Panc1 (cell line): ENCODE measurements at regions not wholly inside any gene's neighbourhood (a gene's known extent, or its start where the extent isn't known, plus 50 kb on each side); places are given as distances from the start of the nearest gene placed in this dataset.

Source experiments
- ATAC-seq: fragments of 200-7000 bp; cut with Tn5 transposase; 2 replicates; pipeline ENCODE4 v1.9.1; 2020; ENCODE audit warnings: mild to moderate bottlenecking, moderate library complexity
- BruUV-seq: library from RNA; stranded (reverse); fragments of 400-500 nt; replicated peaks from 2 replicates; lab custom pipeline; 2021; lab: Mats Ljungman, UMichigan
- CTCF ChIA-PET: fragments of 300-600 bp; sonication (Branson Sonifier 250); formaldehyde crosslinking; loops from one replicate; lab custom pipeline; 2022; ENCODE audit warnings: antibody characterized with exemption; lab: Charles Lee
- POLR2A ChIA-PET: fragments of 300-600 bp; sonication (Branson Sonifier 250); formaldehyde crosslinking; loops from one replicate; lab custom pipeline; 2022; ENCODE audit warnings: antibody characterized with exemption; lab: Charles Lee
- DNase-seq: peaks from one replicate; pipeline ENCODE4 v3.0.0-alpha.2; 2010; ENCODE audit warnings: low read depth, low spot score
- H3K27ac ChIP-seq: 2 replicates; pipeline ENCODE4 v1.5.1; 2011; ENCODE audit warnings: mild to moderate bottlenecking, low read length, inconsistent platforms
- H3K27me3 ChIP-seq: fragments of 200-500 bp; sonication (Bioruptor generic); 2 replicates; pipeline ENCODE4 v1.6.0; 2014; ENCODE audit warnings: low read length, inconsistent platforms; ENCODE audit not compliant: control insufficient read depth, insufficient read depth
- H3K36me3 ChIP-seq: fragments of 200-500 bp; sonication (Bioruptor generic); 2 replicates; pipeline ENCODE4 v1.5.1; 2014; ENCODE audit warnings: inconsistent platforms, mild to moderate bottlenecking, low read length, moderate library complexity; ENCODE audit not compliant: control insufficient read depth, insufficient read depth
- H3K4me1 ChIP-seq: 2 replicates; pipeline ENCODE4 v1.5.1; 2011; ENCODE audit warnings: inconsistent platforms, mild to moderate bottlenecking, low read length, moderate library complexity; ENCODE audit not compliant: control insufficient read depth, insufficient read depth
- H3K4me3 ChIP-seq, 2 experiments: 2 replicates each; pipeline ENCODE4 v1.5.1; 2011 to 2012; ENCODE audit warnings: low read depth in 2 of 2, low read length in 2 of 2, mild to moderate bottlenecking in 2 of 2, inconsistent platforms in 1 of 2, moderate library complexity in 1 of 2
- H3K9me3 ChIP-seq: fragments of 200-500 bp; sonication (Bioruptor generic); 2 replicates; pipeline ENCODE4 v1.5.1; 2014; ENCODE audit warnings: low read depth, mild to moderate bottlenecking, inconsistent platforms, low read length, moderate library complexity; ENCODE audit not compliant: control insufficient read depth, insufficient read depth
- POLR2AphosphoS5 ChIP-seq: IDR thresholded peaks from 2 replicates; pipeline ENCODE4 v1.6.1; 2012; ENCODE audit warnings: mild to moderate bottlenecking, low read depth, low read length, moderate library complexity
- SIN3A ChIP-seq: IDR thresholded peaks from 2 replicates; pipeline ENCODE4 v1.6.1; 2012; ENCODE audit warnings: low read depth, mild to moderate bottlenecking, low read length, moderate library complexity, borderline replicate concordance; ENCODE audit not compliant: insufficient read depth
- TCF7L2 ChIP-seq: IDR thresholded peaks from 2 replicates; pipeline ENCODE4 v1.6.1; 2011; ENCODE audit warnings: mild to moderate bottlenecking, low read depth, low read length, inconsistent platforms
- in situ Hi-C: cut with HindIII; loops from 2 replicates; pipeline ENCODE4 v1.10.0; 2016; ENCODE audit warnings: low sequenced_read_pairs, low pct_unique_long_range_greater_than_20kb
- intact Hi-C: fragments of 100-400 bp; cut with micrococcal nuclease; formaldehyde crosslinking; loops from one replicate; pipeline ENCODE4 v1.10.0; 2022; ENCODE audit not compliant: unreplicated experiment
- TF ChIP-seq, protein P1 (sequence below): fragments of 450-650 bp; IDR thresholded peaks from 2 replicates; pipeline ENCODE4 v1.5.1; 2017; ENCODE audit warnings: mild to moderate bottlenecking
- TF ChIP-seq, protein P2 (sequence below), 2 experiments: IDR thresholded peaks; 2 replicates each; pipeline ENCODE4 v1.6.1; 2011 to 2012; ENCODE audit warnings: low read depth in 2 of 2, control low read depth in 1 of 2, low read length in 1 of 2, mild to moderate bottlenecking in 1 of 2, moderate library complexity in 1 of 2; ENCODE audit not compliant: insufficient read depth in 1 of 2

GRCh38 chrX:74234818-74235217, 69.2 kb upstream of the ZCCHC13 start:
- 0 out of 2 replicates have a peak overlapping the region, but pooled peaks have one; percentile 69 for H3K27ac ChIP-seq
- peaks cover 24% of the 10 kb centered on the region for H3K4me1 ChIP-seq
- CTCF ChIA-PET: no interaction called here
- DNase-seq: no peak
- no peaks in the 10 kb centered on the region for H3K27me3 ChIP-seq
- ATAC-seq: no peak
- TF ChIP-seq, protein P1, sequence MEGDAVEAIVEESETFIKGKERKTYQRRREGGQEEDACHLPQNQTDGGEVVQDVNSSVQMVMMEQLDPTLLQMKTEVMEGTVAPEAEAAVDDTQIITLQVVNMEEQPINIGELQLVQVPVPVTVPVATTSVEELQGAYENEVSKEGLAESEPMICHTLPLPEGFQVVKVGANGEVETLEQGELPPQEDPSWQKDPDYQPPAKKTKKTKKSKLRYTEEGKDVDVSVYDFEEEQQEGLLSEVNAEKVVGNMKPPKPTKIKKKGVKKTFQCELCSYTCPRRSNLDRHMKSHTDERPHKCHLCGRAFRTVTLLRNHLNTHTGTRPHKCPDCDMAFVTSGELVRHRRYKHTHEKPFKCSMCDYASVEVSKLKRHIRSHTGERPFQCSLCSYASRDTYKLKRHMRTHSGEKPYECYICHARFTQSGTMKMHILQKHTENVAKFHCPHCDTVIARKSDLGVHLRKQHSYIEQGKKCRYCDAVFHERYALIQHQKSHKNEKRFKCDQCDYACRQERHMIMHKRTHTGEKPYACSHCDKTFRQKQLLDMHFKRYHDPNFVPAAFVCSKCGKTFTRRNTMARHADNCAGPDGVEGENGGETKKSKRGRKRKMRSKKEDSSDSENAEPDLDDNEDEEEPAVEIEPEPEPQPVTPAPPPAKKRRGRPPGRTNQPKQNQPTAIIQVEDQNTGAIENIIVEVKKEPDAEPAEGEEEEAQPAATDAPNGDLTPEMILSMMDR: peak; percentile 15; the same call in 1 of the 2 replicates
- TF ChIP-seq, protein P2, sequence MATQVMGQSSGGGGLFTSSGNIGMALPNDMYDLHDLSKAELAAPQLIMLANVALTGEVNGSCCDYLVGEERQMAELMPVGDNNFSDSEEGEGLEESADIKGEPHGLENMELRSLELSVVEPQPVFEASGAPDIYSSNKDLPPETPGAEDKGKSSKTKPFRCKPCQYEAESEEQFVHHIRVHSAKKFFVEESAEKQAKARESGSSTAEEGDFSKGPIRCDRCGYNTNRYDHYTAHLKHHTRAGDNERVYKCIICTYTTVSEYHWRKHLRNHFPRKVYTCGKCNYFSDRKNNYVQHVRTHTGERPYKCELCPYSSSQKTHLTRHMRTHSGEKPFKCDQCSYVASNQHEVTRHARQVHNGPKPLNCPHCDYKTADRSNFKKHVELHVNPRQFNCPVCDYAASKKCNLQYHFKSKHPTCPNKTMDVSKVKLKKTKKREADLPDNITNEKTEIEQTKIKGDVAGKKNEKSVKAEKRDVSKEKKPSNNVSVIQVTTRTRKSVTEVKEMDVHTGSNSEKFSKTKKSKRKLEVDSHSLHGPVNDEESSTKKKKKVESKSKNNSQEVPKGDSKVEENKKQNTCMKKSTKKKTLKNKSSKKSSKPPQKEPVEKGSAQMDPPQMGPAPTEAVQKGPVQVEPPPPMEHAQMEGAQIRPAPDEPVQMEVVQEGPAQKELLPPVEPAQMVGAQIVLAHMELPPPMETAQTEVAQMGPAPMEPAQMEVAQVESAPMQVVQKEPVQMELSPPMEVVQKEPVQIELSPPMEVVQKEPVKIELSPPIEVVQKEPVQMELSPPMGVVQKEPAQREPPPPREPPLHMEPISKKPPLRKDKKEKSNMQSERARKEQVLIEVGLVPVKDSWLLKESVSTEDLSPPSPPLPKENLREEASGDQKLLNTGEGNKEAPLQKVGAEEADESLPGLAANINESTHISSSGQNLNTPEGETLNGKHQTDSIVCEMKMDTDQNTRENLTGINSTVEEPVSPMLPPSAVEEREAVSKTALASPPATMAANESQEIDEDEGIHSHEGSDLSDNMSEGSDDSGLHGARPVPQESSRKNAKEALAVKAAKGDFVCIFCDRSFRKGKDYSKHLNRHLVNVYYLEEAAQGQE (IDR thresholded peaks at IDR 0.05; ENCODE audit: insufficient read depth in 1 of 2, low read depth in 2 of 2, low read length in 1 of 2): no peak
- POLR2A ChIA-PET: no interaction called here
- no peaks in the 10 kb centered on the region for H3K9me3 ChIP-seq
- BruUV-seq: no TSS peak
- in situ Hi-C loops: no loop called here
- H3K4me3 ChIP-seq: no peak overlapping the region
- intact Hi-C loops: no loop called here
- H3K36me3 ChIP-seq: 0 out of 2 replicates have a peak, but pooled peaks cover 5% of the 10 kb centered on the region

- POLR2A ChIA-PET: interaction anchor here (0.7 kb wide), 2 partner anchors 105 to 315 kb away, joined by 3 to 8 read pairs; no protein-coding TSS in a partner anchor
- Histone ChIP-seq H3K9me3 (0 out of 2 replicates have a peak, but pooled peaks cover 3% of the 10 kb centered on the region), H3K4me3 (no peak overlapping the region), H3K27ac (peak overlapping the region; percentile 68), H3K27me3 (no peaks in the 10 kb centered on the region), H3K36me3 (peaks cover 6% of the 10 kb centered on the region; the same call in 1 of the 2 replicates), H3K4me1 (peaks cover 24% of the 10 kb centered on the region)
- DNase-seq (no peak), ATAC-seq (no peak)
- intact Hi-C loops (no loop called here), in situ Hi-C loops (no loop called here)
- CTCF ChIA-PET: no interaction called here
- no peak for TF ChIP-seq POLR2AphosphoS5
- TF ChIP-seq, protein P1: no peak
- TF ChIP-seq TCF7L2: no peak
- TF ChIP-seq, protein P2 (IDR thresholded peaks at IDR 0.05; ENCODE audit: insufficient read depth in 1 of 2, low read depth in 2 of 2, low read length in 1 of 2): no peak
- no peak for TF ChIP-seq SIN3A
- no TSS peak for BruUV-seq
Observed at GRCh38 chrX:74232859-74233258, 71.1 kb upstream of the ZCCHC13 start.
